Posterior cingulate gyrus (tissue), 11 donors: ENCODE measurements at regions not wholly inside any gene's neighbourhood (a gene's known extent, or its start where the extent isn't known, plus 50 kb on each side); places are given as distances from the start of the nearest gene placed in this dataset.

ENCODE experiments used
- DNase-seq, 10 donors: peaks; one replicate each; pipeline versions ENCODE4 v3.0.0 to v3.0.0-alpha.2; 2020 to 2021; ENCODE audit warnings: mixed read lengths in 3 of 10
- intact Hi-C: fragments of 100-400 bp; cut with DNase I; formaldehyde crosslinking; loops from one replicate; pipeline ENCODE4 v1.15.1; 2023

DNA sequence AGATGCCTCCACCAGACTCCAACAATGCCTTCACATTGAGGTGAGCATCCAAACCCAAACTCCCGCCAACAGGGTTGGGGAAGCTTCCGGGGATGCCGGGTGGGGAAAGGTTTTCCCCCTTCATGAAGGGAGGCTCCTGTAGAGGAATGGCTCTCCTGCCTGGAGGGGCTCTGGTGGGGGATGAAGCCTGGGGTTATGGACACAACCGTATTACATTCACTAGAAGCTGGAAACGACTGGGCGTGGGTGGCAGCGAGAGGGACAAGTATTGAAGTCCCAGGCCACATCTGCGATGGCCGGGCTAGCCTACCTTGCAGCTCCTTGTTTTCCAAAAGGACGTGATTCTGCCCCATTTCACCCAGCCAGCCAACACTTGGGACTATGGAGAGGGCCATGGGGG, 321.1 kb downstream of the C16orf95 start:
- DNase-seq = no peak
- intact Hi-C loops = no loop called here

DNA sequence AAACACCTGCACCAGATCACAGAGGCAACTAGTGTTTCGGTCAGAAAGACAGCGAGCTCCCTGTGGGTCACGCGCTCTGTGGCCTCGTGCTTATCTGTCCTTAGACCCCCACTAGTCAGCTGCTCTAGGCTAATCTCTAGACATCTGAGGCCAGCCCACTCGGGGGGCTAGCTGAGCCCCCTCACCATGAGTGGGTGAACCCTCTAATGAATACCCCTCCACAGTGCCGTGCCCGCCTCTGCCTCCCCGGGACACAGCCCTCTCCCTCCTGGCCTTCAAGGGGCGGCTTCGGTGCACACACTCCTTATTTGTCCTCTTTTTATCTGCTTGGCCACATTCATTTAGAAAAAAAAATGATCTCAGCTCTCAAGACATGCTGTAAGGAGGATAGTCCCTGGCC, 320.1 kb downstream of the C16orf95 start:
- peak in 1 of 10 donors; percentile 54 for DNase-seq
- intact Hi-C loops = no loop called here

DNA sequence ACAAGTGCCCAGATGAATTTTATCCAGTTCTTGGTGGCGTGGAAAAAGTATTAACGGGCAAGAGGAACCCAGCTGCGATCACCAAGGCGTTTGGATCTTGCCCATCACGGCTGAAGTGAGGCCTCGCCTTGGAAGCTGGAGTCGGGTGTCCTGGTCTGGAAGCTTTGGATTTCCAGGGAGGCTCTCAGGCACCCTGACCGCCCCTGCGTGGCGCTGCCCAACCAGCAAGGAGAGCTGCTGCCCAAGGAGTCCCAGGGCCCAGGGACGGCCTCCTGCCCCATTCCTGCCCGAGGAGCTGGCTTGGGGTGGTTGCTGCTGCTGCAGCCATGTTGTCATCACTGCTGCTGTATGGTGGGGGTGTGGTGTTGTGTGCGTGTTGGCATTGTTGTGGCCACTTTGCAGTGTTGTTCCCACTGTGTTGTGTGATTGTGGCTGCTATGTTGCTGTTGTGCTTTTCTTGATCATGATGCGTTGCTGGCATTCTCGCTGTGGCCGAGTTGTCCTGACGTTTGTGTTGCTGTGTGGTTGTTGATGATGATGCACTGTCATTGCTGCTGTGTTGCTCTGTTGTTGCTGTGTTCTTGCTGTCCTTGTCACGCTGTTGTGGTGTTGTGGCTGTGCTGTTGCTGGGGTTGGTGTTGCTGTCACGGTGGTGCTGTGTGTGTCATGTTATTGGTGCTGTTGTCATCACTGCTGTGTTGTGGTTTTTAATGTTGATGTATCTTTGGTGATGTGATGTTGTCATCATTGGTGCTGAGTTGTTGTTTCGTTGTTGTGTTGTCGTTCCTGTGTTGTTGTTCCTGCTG, 318.8 kb downstream of the C16orf95 start:
- DNase-seq = peak in 2 of 10 donors; percentile 77 to 78
- intact Hi-C loops = no loop called here

DNA sequence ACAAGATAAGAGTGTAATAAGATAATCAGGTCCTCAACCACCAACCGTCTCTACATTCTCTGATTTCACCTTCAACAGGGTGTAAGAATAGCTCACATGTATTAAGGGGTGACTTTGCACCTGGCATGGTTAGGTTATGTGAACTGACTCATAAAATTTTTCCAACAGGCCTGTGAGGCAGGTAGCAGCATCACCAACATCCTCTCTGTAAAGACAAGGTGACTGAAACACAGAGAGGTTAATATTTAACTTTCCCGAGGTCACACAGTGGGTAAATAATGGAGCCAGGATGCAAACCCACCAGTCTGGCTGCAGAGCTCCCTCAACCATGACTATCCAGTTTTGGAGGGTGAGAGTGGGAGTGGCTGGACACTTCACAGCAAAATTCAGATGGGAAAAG, 317.2 kb downstream of the C16orf95 start:
- DNase-seq = no peak
- intact Hi-C loops = no loop called here

DNA sequence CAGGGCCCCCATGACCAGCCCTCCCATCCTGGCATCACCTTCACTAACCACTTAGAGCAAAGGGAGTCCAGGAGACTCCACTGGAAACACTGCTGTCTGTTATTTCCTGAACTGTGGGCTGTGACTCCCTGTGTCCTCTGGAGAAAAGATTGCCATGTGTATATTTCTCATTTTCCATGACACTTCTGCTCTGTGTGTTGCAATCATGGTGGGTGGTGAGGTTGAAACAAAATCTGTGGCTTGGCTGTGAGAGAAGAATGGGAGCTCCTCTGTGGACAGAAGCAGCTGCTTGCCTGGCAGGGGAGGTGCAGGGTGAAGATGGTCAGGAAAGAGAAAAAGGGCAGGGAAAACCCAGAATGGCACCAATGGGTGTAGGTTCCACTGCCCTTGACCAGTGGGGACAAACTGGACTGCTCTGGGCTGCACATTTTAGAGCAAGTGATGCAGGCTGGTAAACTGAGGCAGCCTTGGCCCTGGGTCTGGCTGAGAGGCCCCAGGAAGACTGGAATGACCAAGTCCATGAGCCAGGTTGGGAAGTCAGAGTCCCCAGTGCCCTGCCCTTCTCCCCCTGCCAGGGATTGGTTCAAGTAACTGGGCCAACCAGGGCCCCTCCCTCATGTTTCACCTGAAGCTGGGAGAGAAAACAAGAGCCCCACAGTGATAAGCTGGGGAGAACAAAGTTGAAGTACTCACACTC, 314.3 kb downstream of the C16orf95 start:
- DNase-seq = peak in 2 of 10 donors; percentile 27 to 36

DNA sequence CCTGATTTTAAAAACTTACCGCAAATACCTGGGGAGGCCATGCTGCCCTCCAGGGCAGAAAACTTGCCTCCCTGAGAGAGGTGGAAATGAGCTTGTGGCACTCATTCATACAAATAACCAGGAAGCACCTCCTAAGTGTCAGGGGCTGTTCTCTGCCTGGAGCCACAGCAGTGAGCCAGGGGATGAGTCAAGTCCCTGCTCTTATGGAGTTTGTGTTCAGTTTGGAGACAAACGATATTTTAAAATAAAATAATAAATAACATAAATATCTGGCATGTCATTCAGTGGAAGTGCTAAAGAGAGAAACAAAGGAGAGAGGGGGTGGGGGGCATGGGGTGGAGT, 313.8 kb downstream of the C16orf95 start:
- intact Hi-C loops = no loop called here
- peak in 2 of 10 donors; percentile 31 to 34 for DNase-seq

More for the DNA sequence above, 314.3 kb downstream of the C16orf95 start:
- intact Hi-C loops = no loop called here

DNA sequence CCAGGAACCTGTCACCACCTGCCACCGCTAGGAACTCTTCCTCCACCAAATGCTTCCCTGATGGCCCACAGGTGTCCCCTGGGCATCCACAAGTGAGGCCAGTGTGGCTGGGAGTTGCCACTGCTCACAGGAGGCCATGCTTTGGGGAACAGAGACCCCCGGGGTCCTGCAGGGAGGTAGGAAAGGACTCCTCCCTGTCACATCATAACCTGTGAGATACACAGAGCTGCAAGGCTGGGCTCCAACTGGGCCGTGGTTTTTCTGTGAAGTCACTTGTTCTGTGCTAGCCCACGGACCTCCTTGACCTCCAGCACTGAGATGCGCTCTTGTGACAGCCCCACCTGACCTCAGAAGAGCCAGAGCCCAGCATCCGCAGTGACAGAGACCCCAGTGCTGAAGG, 311.2 kb downstream of the C16orf95 start:
- DNase-seq = peak in 2 of 10 donors; percentile 47 to 66
- intact Hi-C loops = no loop called here

DNA sequence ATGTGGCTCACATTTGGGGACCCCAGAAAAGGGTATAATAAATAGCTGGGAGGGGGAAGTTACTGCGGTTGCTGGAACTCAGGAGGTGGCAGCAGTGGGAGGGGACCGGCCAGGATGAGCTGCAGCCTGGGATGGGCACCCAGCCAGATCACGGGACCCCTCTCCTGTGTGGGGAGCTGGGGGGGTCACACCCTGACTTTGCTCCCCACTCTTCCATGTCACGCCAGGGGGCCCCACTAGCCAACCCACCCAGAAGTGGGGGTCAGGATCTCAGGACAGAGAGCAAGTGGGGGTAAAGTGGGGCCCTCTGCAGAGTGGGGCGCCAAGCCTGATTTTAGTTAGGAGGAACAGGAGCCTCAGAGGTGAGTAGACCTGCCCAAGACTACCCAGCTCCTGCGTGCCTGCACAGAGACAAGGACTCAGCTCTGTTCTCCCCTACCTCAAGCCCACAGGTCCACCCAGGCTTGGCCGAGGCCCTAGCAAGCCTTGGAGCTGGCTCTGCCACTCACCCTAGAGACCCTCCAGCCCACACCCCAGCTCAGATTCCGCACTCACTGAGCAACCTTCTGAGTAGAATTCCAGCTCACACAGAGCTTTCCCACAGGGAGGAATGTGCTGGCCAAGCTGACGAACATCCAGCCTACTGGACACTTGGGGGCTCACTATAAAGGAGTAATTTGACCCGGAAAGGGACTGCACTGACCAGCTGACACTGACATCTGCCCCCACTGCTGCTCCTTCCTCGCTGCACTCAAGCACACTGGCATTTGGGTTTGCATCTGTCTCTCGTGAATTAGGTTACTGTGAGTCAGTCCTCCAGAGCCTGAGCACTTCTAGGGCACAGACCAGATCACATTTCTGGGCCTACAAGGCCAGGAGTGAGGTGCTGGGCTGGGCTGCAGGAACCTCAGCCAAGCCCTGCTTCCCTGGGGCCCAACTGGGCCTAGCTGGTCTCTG, 310.1 kb downstream of the C16orf95 start:
- intact Hi-C loops = no loop called here
- peak in 2 of 10 donors; percentile 51 to 75 for DNase-seq

DNA sequence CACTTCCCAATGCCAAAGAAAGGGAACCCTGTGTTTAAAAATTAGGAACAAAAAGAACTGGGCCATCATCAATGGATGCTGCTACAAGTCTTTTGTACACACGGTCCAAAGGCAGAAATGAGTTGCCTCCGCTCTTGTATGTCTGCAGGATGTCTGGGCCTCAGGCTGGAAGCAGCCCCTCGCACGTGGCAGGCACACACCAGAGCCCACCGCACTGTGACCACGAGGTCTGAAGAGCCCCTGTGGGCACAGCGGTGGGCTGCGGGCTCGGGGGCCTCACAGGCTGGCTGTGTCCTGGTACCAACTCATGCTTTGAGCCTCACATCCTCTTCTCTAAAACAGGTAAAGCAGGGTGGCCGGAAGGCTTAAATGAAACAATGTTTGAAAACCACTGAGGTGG, 309.3 kb downstream of the C16orf95 start:
- intact Hi-C loops = no loop called here
- no peak for DNase-seq

DNA sequence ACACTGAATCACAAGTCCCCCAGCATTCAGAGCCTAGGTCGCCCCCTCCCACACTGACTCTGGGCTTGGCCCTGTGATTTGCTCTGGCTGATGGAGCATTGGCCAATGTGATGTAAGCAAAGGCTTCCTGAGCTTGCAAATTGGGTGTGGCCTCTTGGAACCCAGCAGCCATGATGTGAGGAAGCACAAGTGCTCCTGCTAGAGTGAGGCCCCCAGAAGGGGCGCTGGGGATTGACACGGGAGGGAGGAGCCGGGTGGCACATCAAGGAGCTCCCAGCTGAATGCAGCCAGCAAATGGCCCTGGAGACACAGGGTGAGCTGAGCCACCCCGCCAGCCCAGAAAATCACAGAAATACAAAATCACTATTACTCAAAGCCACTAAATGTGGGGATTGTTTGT, 308.5 kb downstream of the C16orf95 start:
- DNase-seq = no peak
- intact Hi-C loops = no loop called here

DNA sequence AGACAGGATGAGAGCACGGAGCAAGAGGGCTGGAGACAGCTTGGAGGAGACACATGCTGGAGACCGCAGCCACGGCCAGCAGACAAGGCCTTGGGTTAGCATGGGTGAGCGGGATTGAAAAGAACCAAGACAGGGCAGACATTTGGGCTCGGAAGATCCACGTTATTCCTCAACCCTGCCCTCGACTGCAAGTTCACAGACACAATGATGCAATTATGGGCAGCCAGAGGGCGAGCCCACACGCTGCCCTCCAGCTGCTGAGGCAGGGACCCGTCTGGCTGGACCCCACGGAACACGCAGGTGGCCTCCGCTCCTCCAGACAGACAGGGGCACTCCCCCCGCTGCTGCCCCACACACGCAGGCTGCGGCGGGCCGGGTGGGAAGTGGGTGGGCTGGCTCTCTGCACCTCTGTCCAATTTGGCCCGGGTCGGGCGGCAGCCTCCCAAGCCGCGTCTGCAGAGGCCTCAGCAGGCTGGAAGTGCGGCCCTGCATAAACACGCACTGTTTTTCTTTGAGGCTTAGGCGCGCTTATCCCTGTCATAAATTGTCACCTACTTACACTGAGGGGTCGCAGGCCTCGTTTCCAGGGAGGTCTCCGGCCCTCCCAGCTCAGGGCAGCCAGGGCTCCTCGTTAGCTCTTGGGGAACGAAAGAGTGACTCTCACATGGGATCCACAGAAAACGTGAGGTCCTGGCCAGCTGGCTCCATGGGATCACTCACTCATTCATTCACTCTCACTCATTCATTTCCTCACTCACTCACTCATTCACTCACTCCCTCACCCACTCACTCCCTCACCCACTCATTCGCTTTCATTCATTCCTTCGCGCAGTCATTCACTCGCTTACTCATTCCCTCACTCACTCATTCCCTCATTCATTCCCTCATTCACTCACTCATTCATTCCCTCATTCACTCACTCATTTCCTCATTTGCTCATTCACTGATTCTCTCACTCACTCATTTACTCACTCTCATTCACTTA, 303.9 kb downstream of the C16orf95 start:
- intact Hi-C loops = no loop called here
- no peak for DNase-seq

DNA sequence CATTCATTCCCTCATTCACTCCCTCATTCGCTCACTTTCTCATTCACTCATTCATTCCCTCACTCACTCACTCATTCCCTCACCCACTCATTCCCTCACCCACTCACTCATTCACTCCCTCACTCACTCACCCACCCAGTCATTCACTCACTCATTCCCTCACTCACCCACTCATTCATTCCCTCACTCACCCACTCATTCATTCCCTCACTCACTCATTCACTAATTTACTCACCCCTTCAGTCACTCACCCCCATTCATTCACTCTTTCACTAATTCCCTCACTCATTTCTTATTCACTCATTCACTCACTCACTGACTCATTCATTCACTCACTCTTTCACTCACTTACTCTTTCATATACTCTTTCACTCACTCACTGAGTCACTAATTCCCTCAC, 303.1 kb downstream of the C16orf95 start:
- intact Hi-C loops = no loop called here
- no peak for DNase-seq

DNA sequence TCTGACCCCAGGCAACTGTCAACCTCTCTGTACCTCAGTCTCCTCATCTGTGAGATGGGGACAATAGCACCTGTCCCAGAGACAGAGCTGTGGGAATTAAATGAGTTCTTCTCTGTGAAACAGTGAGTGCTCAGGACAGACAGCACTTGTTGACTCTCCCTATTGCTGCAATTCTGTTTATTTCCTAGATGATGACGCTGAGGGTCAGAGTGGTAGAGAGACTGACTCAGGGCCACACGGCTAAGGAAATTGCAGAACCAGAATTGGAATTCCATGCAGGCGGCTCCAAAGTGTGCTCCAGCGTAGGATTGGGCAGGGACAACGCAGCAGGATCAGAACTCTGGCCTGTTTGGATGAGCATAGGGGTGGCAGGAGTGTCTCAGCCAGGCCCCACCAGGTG, 302.2 kb downstream of the C16orf95 start:
- intact Hi-C loops = no loop called here

DNA sequence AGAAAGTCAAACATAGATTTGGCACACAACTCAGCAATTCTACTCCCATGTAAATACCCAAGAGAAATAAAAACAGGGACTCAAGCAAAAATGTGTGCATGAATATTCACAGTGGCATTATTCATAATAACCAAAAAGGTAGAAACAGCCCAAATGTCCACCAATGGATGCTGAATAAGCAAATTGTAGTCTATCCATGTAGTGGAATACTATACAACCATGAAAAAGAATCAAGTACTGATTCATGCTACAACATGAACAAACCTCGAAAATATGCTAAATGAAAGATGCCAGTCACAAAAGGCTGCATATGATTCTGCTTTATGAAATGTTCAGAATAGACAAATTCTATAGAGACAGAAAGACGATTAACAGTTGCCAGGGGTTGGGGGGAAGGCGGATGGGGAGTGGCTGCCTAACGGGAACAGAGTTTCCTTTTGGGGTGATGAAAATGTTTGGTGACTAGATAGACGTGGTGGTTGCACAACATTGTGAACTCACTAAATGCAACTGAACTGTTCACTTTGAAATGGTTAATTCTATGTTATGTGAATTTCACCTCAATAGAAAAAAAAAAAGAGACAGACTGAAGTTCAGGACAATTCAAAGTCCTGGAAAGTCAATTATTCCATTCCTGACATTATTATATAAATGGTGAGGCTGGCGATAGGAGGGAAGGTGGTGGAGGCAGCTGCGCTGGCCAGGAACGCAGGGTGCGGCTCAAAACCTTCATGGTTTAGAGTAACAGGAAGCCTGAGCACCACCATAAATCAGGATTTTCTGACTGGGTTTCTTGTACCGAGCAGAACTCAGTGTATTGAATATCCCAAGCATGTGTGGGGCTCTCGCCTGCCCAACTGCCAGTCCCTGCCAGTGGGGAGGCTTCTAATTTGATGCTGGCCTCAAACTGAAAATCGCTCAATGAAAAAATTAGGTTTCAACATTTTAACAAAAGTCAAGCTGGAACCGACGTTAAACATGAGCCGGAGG, 300.9 kb downstream of the C16orf95 start:
- no peak for DNase-seq
- intact Hi-C loops = no loop called here

More for the DNA sequence above, 302.2 kb downstream of the C16orf95 start:
- no peak for DNase-seq

DNA sequence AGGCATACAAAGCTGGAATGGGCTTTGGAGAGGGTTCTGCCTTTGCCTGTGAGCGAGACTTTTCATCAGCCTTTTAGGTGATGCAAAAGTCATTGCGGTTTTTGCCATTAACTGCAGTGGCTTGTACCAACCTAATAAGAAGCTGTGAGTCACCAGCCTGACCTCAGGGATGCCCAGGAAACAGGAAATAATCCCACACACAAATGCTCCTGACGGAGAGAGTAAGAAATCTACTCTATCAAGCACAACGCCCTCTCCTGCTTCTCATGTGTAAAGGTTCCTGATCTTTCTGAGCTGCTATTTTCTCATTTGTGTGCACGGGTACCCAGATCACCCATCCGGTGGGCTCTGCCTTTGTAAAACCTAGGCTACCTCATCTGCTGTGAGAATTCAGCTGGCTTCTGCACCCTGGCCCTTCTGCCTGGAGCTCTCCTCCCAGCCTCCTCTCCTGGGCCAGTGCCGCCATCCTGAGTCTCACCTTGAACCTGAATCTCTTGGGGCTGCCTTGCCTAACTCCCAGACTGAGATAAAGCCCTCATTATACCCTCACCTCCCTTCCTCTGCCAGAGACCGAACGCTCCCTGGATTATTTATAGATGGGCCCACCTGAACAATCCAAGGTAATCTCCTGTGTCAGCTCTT, 299.7 kb downstream of the C16orf95 start:
- intact Hi-C loops = no loop called here
- DNase-seq = no peak

DNA sequence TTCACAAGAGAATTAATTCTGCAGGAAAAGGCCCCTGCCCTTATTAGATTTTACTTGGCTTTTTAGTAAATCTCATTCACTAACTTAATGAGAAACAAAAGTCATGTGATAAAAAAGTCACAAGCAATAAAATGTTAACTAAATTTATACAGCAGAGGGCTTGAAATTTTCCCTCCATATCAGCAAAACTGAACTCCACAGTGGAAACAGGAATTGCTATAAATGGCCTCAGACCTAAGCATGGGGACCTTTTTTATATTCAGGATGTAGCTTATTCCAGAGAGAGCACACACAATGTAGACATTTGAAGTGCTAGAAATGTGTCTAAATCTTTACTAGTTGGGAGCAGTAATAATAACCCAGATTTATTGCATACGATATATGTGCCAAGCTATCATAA, 291.5 kb downstream of the C16orf95 start:
- intact Hi-C loops = loop anchor here (10.0 kb wide), 1 partner anchor 1091 kb away; no protein-coding TSS in a partner anchor
- no peak for DNase-seq

DNA sequence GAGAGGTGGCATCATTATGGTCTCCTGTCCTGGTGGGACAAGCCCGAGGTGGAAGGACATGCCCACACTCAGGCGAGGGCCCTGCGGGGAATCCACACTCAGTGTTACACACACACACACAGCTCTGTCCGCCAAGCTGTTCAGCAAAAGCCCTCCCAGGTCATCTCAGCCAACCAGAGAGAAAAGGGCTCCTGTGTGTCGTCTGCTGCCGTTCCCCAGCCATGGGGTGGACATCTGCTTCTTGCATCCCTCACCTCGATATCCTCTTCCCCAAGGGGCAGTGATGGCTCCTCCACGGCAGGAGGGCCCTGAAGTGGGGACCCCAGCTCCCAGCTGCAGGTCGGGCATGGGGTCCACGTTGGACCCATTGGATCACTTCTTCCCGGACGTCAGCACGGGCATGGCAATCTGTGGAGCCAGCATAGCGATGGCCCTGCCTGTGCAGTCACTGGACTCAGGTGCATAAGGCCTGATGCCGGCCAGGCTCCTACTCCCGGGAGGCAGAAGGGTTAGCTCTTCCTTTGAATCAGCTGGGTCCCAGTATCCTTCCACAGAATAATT, 290.1 kb downstream of the C16orf95 start:
- intact Hi-C loops = loop anchor here (10.0 kb wide), 1 partner anchor 1092 kb away; no protein-coding TSS in a partner anchor
- DNase-seq = no peak
